ENCODE measurements at regions not wholly inside any gene's neighbourhood (a gene's known extent, or its start where the extent isn't known, plus 50 kb on each side); places are given as distances from the start of the nearest gene placed in this dataset.
"Not testable (repeated sequence)": the region's sequence is repeated elsewhere in the genome, so short reads cannot be mapped to it uniquely, and the experiment has no call there.

DNA sequence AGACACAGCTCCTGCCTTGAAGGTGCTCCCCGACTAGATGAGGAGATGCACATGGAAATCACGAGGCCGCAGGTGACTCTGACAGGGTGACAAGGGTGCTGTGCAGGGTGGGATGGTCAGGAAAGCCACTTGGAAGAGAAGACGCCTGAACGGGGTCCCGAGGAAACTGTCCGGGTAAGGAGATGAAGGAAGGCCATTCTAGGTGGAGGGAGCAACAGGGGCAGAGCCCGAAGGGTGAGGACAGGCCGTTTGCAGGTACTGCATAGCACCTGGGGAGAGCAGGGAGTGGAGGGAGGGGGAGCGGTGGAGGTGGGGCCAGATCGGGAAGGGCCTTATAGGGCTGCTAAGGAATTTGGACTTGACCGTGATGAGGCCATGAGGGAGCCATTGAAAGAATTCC is 105.6 kb upstream of the DLG1 start:
- DNase-seq: no peak

DNA sequence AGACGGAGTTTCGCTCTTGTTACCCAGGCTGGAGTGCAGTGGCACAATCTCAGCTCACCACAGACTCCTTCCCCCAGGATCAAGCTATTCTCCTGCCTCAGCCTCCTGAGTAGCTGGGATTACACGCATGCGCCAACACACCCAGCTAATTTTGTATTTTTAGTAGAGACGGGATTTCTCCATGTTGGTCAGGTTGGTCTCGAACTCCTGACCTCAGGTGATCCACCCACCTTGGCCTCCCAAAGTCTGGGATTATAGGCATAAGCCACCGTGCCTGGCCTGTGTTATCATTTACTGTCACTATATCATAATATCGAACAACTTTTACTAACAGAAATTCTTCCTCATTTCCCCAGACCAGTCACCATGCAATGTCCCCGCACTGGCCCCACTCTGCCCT is 104.0 kb upstream of the DLG1 start:
- DNase-seq: not testable (repeated sequence)

DNA sequence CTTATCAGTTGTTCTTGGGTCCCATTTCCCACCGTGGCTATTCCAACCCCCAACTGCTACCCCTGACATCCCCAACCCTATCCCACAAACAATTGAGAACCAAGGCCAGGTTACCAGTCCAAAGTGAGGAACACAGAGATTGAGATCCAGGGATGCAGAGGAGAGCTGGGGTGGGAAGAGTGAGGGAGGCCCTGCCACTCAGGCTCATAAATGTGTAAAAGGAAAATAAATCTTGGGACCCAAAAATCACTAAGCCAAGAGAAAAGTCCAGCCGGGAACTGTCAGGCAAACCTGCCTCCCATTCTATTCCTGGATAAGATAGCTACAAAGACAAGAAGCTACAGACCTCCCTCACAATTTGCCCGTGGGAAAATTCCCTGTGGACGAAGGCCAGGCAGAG is 101.1 kb upstream of the DLG1 start:
- no peak for DNase-seq

DNA sequence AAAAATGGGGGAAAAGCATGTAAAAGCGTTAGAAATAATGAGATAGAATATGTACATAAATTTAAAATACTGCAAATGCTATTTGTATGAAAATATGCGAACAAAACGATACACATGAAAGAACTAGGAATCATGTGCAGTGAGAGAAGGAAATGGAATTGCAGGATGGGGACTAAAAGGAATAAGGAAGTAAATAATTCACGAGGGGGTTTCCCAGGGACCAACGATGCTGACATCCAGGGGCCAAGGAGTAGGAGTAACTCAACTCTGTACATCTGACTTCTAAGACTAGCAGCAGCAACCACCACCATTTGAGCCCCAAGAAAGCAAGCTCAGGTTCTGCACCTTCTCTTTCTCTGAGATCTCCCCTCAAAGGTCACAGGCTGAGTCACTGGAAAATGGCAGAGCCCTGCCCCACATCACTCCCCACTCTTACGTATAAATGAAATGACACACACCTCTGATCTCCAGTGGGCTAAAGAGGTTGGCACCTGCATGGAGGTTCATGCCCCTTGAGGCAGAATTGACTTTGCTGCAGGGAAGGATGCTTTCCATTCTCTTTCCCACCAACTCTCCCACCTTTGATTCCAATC is 100.0 kb upstream of the DLG1 start:
- no peak for DNase-seq

DNA sequence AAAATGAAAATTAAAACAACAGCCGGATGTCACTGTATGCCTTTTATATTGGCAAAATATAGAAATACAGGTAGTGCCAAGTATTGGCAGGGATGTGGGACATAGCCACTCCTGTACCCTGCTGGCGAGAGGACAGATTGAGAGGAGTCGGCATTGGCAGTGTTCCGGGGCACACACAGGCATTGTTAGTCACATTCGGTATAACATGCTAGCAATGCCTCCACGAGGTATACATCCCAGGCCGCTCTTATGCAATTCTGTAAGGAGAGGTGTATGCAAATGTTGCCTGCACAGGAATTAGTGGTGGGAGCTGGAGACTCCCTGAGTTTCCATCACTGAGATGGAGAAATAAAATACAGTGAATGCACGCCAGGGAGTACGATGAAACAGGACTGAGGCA is 99.4 kb upstream of the DLG1 start:
- DNase-seq: no peak

DNA sequence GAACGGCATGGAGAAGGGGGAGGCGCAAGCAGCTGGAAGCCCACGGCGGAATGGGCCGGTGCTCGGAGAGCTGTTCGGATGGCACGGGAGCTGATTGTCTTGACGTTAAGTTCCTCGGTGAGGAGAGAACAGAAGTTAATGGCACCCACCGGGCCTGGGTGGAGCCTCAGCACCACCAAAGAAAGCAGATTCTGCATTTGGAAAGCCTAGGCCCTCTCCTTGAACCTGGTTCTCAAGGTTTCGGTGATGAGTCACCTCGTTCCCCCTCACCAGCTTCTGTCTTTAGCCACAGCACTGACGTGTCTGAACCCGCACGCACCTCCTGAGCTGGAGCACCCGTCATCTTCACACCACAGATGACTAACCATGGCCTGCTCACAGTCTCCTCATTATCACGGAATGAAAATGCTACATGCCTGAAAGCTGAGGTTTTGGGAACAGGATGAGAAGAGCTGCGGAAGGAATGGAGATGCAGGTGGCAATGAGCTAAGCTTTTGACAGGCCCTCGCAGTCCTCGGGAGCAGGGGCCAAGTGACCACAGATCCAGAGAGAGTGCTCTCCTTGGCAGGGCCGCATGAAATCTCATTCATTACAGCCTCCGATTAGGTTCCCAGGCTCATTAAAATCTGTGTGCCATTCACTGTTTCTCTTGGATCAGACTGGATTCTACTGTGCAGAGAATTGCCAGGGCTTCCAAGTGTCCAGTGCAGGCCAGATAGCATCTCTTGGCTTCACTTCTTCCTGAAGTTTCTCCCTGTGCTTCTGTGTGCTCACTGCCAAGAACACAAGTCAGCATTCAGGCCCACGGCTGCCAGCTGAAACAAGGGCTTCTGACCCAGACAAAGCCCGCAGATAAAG is 96.3 kb upstream of the DLG1 start:
- DNase-seq: no peak

DNA sequence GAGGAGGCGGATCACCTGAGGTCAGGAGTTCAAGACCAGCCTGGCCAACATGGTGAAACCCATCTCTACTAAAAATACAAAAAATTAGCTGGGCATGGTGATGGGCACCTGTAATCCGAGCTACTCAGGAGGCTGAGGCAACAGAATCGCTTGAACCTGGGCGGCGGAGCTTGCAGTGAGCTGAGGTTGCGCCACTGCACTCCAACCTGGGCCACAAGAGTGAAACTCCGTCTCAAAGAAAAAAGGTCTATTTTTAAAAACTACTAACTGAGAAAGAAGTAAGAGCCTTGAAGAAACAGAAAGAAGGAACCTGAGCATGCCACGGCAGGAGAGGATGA is 95.7 kb upstream of the DLG1 start:
- not testable (repeated sequence) for DNase-seq

DNA sequence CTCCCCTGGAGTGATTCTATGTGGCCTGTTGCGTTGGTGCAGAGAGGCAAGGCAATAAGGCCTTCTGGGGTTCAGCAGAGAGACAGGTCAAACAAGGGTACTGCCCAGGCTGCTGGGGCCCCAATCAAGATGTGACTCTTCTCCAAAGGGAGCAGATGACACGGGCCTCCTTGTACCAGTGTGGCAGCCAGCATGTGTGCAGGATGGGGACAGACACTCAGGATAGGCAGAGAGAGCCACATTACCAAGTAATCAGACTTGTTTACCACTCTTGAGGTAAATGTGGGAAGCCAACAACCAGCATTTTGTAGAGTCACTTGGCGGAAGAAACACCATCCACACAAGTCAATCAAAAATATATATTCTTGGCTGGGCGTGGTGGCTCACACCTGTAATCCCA is 95.3 kb upstream of the DLG1 start:
- DNase-seq: no peak

DNA sequence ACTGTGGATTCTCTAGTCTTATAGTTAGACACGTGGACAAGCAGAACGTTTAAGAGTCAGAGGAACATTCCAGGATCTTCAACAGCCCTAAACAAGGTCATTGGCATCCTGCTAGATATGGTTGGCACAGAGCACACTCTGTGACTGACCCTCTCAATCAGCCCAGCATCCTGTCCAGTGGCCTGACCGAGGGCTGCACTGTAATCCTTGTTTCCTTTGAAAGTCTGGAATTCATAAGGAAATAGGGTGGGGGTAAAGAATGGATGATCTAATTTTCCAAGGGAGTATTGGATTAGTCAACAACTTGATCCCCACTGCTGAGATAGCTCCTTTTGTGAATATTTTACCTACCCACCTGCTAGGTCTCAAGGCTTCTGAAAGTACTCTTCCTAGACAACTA is 94.5 kb upstream of the DLG1 start:
- DNase-seq: no peak

DNA sequence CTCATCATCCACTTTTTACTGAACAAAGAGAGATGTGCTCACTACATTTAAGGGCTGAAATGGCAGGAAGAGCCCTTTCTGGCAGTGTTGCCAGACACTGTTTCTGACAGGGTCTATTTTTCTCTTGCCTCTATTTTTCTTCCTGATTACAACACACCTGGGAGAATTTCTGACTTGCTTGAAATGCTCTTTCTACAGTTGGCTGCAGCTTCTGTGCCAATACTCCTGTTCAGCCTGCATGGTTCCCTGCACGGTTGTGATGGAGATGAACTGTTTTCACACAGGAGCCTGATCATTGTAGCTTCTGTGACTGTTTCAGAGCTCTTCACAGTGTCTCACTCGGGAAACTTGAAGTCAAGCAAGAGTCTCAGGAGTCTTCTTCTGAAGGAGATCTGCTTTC is 83.0 kb upstream of the DLG1 start:
- no peak for DNase-seq

DNA sequence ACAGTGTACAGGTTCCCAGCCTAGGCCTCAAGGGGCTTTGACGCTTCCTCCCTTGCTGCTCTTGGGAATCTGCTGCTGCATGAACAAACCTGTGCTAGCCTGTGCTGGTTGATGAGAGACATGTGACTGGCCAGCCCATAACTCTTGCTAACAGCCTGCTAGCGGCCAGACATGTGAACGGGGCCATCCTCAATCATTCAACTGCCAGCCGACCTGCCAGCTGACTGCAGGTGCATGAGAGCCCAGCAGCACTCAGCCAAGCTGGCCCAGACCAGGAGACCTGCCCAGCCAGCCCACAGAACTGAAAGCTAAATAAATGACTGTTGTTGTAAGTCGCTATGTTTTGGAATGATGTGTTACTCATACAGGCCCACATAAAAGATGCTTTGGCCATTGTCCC is 82.4 kb upstream of the DLG1 start:
- DNase-seq: no peak

DNA sequence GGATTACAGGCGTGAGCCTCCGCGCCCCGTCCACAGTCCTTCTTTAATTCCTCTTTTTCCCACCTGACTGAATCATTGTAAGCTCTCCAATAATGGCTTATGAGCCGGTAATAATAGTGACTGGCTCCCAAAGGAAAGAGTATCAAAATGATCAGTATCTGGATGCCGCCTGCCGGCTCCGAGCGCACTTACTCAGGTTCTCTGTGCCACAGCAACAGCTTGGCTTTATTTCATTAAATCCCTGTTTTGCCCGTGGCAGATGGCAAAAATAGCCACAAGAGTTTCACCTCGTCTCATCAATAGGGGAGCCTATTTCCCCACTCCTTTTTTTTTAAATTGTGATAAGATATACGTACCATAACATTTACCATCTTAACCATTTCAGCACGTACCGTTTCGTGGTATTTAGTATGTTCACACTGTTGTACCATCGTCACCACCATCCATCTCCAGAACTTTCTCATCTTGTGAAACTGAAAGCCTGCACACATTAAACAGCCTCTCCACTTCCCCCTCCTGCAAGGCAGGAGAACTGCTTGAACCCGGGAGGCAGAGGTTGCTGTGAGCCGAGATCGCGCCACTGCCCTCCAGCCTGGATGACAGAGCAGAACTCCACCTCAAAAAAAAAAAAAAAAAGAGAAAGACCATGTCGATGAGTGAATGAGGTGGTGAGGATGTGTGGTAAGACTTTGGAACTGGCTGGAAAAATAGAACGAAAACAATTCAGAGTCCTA is 80.7 kb upstream of the DLG1 start:
- DNase-seq: no peak

DNA sequence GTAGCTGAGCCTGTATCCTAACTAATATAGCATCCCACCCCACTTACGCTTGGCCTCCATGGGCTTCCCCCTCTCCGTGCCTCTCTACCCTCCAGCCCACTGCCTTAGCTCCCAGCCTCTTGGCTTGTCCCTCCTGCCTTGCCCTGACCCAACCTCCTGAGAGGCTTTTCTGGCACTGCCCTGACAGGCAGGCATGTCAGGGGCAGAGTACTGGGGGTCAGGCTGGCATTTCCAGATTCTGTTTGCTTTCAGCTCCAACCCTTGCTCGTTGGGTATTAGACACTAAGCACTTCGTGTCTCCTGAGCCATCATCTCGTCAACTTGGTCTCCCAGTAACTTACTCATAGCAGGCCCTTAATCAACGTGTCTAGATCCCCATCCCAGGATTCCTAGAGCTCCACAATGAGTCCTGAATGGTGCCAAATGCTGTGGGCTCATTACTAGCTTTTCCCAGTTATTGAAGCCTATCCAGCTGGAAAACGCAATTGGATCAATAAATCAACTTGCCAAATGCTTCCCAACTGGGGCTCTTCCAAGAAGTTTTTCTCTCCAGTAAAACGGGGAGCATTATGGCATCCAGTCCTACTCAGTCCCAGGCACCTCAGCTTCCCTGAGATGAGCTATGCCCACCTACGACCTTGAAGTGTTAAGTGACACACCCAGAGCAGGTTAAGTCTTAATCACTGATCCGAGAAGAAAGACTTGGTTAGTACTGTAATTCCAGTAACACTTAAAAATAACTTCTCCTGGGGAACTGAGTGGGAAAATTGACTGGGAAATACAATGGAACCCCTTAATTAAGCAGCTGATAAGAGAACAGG is 78.5 kb upstream of the DLG1 start:
- no peak for DNase-seq

DNA sequence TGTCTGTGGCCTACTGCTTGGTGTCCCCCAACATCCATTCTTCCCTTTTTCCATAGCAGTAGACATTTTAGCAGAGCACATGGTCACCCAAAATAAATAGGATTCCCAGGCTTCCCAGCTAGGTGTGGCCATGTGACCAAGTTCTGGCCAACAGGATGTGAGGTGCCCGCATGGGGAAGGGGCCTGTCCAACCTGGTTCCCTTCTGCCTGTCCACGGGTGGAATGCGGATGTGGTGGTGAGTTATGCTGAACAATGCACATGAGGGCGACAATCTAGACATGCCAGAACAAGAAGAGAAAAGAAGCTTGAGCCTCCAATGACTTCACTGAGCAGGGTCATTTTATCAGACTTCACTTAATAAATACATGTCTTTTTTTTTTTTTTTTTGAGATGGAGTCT is 77.6 kb upstream of the DLG1 start:
- DNase-seq: no peak

DNA sequence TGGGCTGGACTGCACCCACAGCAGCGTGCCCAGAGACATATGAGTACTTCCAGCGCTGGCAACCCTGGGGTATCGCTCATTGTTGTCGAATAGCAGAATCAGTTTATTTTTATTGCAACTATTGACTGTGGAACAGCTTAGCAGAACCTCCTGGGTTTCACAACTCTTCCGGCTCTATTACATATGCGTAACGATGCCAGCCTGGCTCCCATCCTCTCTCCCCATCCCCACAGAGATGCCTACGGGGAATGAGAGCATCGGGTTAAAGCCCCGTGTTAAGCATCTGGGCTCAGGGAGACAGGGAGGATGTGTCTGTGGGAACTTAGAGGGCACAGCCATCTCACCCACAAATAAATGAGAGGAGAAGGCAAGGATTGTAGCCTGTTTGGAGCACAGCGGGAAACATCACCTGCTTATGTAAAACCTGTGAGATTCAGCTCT is 76.6 kb upstream of the DLG1 start:
- DNase-seq: no peak

DNA sequence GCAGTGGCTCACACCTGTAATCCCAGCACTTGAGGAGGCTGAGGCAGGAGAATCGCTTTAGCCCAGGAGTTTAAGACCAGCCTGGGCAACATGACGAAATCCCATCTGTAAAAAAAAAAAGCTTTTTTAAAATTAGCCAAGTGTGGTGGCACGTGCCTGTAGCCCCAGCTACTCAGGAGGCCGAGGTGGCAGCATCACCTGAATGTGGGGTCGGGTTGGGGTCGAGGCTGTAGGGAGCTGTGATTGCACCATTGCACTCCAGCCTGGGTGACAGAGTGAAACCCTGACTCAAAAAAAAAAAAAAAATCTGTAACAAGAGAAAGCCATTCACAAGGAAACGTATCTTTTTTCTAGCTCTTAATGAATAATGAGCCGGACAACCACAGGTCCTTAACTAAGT is 74.7 kb upstream of the DLG1 start:
- DNase-seq: no peak

DNA sequence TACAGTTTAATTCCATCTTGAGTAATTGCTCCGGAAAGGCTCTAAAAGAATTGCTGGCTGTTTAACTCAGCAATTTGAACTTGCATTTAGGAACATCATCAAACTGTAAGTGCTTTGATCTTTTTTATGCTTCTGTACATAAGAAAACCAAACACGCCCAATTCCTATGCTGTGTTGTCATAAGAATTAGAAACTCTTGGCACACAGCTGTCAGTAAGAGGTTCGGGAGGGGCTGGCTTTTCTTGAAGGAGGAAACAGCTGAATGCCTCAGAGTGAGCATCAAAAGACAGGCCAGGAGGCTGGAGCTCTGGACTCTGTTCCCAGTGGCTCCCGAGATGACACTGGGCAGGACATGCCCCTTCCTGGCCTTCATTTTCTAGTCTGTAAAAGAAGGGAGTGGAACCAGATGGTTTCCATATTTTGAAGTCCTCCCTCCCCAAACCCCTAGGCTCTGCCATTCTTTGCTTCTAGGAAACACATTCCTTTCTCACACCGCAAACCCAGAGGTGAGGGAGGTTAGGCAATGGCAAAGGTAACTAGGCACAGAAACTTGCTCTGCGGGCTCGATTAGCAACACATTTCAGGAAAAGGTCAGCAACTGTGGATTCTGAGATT is 73.7 kb upstream of the DLG1 start:
- DNase-seq: no peak

DNA sequence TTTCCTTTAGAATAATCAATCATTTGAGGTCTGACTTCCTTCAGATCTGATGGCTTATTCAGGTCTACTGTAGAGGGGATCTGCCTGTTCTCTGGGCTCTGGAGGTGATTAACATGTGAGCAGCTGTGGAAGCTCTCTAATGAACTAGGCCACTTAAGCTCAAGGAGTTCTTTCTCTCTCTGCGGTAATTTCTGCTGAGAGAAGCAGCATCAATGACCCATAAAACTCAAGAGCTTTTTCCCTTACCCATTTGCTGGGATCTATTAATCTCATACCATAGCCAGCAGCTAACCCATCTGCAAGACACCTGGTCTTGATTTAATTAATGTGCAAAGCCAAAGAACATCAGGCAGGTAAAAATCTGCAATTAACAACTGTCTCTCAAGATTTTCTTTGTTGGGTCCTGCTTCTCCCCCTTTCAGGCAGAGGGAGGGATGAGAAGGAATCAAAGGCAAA is 73.2 kb upstream of the DLG1 start:
- DNase-seq: no peak

DNA sequence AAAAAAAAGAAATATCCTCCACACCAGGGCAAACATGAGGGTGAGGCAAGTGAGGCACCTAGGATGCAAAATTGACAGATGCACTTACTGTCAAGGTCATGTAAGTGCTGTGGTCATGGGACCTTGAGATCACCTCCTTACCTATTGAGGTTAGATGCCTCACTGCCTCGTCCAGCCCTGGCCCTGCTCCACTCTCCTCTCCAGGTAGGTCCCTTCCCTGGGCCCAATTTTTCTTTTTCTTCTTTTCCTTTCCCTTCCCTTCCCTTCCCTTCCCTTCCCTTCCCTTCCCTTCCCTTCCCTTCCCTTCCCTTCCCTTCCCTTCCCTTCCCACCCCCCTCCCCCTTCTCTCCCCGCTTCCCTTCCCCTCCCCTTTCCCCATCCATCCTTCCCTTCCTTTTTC is 71.1 kb upstream of the DLG1 start:
- no peak for DNase-seq

DNA sequence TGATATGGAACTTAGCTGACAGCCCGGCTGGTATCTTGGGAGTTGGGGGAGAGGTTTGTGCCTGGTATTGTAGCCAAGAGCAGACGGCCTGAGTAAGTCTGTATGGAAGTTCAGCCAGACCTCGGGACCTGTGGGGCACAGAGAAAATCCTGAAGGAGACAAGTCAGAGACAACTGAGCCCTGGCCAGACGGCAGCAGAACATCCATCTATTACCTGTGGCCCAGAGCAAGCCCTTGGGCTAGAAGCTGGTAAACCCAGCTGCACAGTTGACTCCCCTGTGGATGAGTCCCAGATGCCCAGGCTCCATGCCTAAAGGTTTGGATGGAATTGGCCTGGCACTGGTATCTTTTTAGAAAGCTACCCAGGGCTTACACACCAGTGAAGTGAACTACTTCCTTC is 70.4 kb upstream of the DLG1 start:
- DNase-seq: no peak

DNA sequence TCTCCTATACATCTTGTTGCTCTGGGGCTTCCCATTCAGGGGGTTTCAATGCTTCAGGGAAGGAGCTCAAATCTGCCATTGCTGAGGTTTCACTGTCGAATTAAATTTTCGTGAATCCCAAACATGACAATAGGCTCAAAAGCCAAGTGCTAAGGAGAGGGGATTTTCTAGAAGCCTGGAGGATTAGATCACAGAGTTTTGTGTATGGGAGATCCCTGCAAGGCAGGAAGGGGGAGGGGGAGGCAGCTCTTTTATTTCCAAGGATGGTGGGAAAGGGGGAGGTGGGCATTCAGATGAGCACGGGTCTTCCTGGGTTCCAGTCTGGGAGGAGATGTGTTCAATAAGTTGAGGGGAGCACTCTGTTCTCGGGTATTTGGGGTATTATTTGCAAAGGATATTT is 69.9 kb upstream of the DLG1 start:
- DNase-seq: no peak

DNA sequence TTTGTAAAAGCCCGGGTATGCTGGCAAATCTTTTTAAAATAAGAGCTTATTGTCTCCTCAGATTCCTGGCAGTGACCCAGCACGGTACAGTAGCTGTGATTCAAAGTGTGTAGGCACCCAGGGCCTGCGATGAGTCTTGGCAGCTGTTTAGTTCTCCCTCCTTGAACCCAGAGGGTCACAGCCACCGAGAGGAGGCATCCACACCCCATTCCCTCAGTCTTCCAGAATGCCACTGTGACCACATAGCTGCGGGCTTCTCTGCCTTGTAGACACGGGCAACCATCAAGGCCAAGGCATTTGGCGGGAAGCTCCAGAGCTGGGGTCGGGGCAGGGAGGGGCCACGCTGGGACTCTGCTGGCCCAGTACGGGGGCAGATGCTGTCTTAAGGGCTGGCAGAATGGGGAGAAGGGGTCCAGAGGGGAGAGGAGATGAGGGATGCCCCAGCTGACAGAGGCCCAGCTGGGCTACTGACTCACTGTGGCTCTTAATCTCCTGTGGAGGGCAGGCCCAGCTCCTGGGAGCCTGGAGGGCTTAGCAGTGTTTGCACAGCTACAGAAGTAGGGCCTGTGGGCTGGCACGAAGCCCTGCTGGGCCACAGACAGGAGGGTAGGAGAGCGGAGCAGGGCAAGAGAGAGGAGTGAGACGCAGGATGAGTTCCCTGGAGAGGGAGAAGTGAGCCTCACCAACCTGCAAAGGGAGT is 68.8 kb upstream of the DLG1 start:
- DNase-seq: no peak
